Stomach smooth muscle (tissue), 2 donors: ENCODE measurements at regions not wholly inside any gene's neighbourhood (a gene's known extent, or its start where the extent isn't known, plus 50 kb on each side); places are given as distances from the start of the nearest gene placed in this dataset.

Experiments
- H3K27ac ChIP-seq: one replicate; pipeline ENCODE4 v1.7.0; 2013; ENCODE audit warnings: mild to moderate bottlenecking, low read length, inconsistent platforms
- H3K27me3 ChIP-seq, 2 donors: one replicate each; pipeline ENCODE4 v1.7.0; 2013; ENCODE audit warnings: low read length in 2 of 2; ENCODE audit not compliant: insufficient read depth in 2 of 2, control insufficient read depth in 1 of 2
- H3K36me3 ChIP-seq, 2 donors: one replicate each; pipeline ENCODE4 v1.7.0; 2013; ENCODE audit warnings: low read length in 2 of 2; ENCODE audit not compliant: control insufficient read depth in 2 of 2, insufficient read depth in 2 of 2
- H3K4me1 ChIP-seq: one replicate; pipeline ENCODE4 v1.7.0; 2013; ENCODE audit warnings: low read length; ENCODE audit not compliant: control insufficient read depth, insufficient read depth
- H3K4me3 ChIP-seq, 2 donors: one replicate each; pipeline ENCODE4 v1.7.0; 2013; ENCODE audit warnings: low read length in 2 of 2
- H3K9ac ChIP-seq, 2 donors: one replicate each; pipeline ENCODE4 v1.7.0; 2013; ENCODE audit warnings: low read length in 2 of 2, mild to moderate bottlenecking in 1 of 2
- H3K9me3 ChIP-seq, 2 donors: one replicate each; pipeline ENCODE4 v1.7.0; 2013; ENCODE audit warnings: low read length in 2 of 2; ENCODE audit not compliant: control insufficient read depth in 2 of 2
- donor health status: healthy.
- donor health status: Pancreatic carcinoma.

- Histone ChIP-seq H3K9ac (no peak overlapping the region), H3K4me3 (no peak overlapping the region), H3K27me3 (no peaks in the 10 kb centered on the region), H3K27ac (no peak overlapping the region), H3K36me3 (no peaks in the 10 kb centered on the region), H3K4me1 (no peaks in the 10 kb centered on the region), H3K9me3 (no peaks in the 10 kb centered on the region)
Observed at GRCh38 chr2:6577960-6578359, 287.7 kb downstream of the CMPK2 start.

- no peaks in the 10 kb centered on the region for H3K36me3 ChIP-seq
- H3K9me3 ChIP-seq: no peaks in the 10 kb centered on the region
Observed at GRCh38 chr2:6578416-6578815, 287.3 kb downstream of the CMPK2 start.

GRCh38 chr2:6579281-6579680 lies 286.4 kb downstream of the CMPK2 start:
- no peak overlapping the region for H3K27ac ChIP-seq
- H3K27me3 ChIP-seq: no peaks in the 10 kb centered on the region
- no peaks in the 10 kb centered on the region for H3K9me3 ChIP-seq
- H3K4me1 ChIP-seq: no peaks in the 10 kb centered on the region
- H3K9ac ChIP-seq: no peak overlapping the region
- no peaks in the 10 kb centered on the region for H3K36me3 ChIP-seq
- H3K4me3 ChIP-seq: no peak overlapping the region

More at GRCh38 chr2:6578416-6578815, 287.3 kb downstream of the CMPK2 start:
- Histone ChIP-seq H3K27ac (no peak overlapping the region), H3K4me3 (no peak overlapping the region), H3K9ac (no peak overlapping the region), H3K27me3 (no peaks in the 10 kb centered on the region), H3K4me1 (no peaks in the 10 kb centered on the region)

- no peaks in the 10 kb centered on the region for H3K36me3 ChIP-seq
- H3K4me3 ChIP-seq: no peak overlapping the region
- H3K9me3 ChIP-seq: no peaks in the 10 kb centered on the region
- H3K4me1 ChIP-seq: no peaks in the 10 kb centered on the region
- H3K27me3 ChIP-seq: no peaks in the 10 kb centered on the region
- H3K9ac ChIP-seq: no peak overlapping the region
- no peak overlapping the region for H3K27ac ChIP-seq
Observed at GRCh38 chr2:6580982-6581381, 284.7 kb downstream of the CMPK2 start.

- Histone ChIP-seq H3K9me3 (no peaks in the 10 kb centered on the region), H3K27me3 (no peaks in the 10 kb centered on the region), H3K9ac (no peak overlapping the region), H3K4me3 (no peak overlapping the region), H3K27ac (no peak overlapping the region), H3K4me1 (no peaks in the 10 kb centered on the region), H3K36me3 (no peaks in the 10 kb centered on the region)
Observed at GRCh38 chr2:6589150-6589549, 276.6 kb downstream of the CMPK2 start.

GRCh38 chr2:6590442-6590841 lies 275.3 kb downstream of the CMPK2 start:
- H3K36me3 ChIP-seq: no peaks in the 10 kb centered on the region
- no peaks in the 10 kb centered on the region for H3K4me1 ChIP-seq
- no peak overlapping the region for H3K9ac ChIP-seq
- H3K27ac ChIP-seq: no peak overlapping the region
- H3K4me3 ChIP-seq: no peak overlapping the region
- no peaks in the 10 kb centered on the region for H3K9me3 ChIP-seq
- no peaks in the 10 kb centered on the region for H3K27me3 ChIP-seq

- Histone ChIP-seq H3K9ac (no peak overlapping the region), H3K27me3 (no peaks in the 10 kb centered on the region), H3K36me3 (no peaks in the 10 kb centered on the region), H3K9me3 (no peaks in the 10 kb centered on the region), H3K27ac (no peak overlapping the region), H3K4me1 (no peaks in the 10 kb centered on the region), H3K4me3 (no peak overlapping the region)
Observed at GRCh38 chr2:6602471-6602870, 263.2 kb downstream of the CMPK2 start.

- no peaks in the 10 kb centered on the region for H3K9me3 ChIP-seq
- H3K9ac ChIP-seq: no peak overlapping the region
Observed at GRCh38 chr2:6605836-6606505, 259.7 kb downstream of the CMPK2 start.

GRCh38 chr2:6617794-6618193 lies 247.9 kb downstream of the CMPK2 start:
- Histone ChIP-seq H3K4me3 (no peak overlapping the region), H3K4me1 (no peaks in the 10 kb centered on the region), H3K9me3 (peaks cover 4 to 11% of the 10 kb centered on the region in 2 donors), H3K27ac (no peak overlapping the region), H3K36me3 (no peaks in the 10 kb centered on the region), H3K27me3 (no peaks in the 10 kb centered on the region), H3K9ac (no peak overlapping the region)

More at GRCh38 chr2:6605836-6606505, 259.7 kb downstream of the CMPK2 start:
- H3K36me3 ChIP-seq: no peaks in the 10 kb centered on the region
- no peak overlapping the region for H3K4me3 ChIP-seq
- no peaks in the 10 kb centered on the region for H3K4me1 ChIP-seq
- no peak overlapping the region for H3K27ac ChIP-seq
- H3K27me3 ChIP-seq: no peaks in the 10 kb centered on the region

- H3K4me1 ChIP-seq: no peaks in the 10 kb centered on the region
- no peaks in the 10 kb centered on the region for H3K27me3 ChIP-seq
- H3K9ac ChIP-seq: no peak overlapping the region
- H3K36me3 ChIP-seq: no peaks in the 10 kb centered on the region
- no peak overlapping the region for H3K4me3 ChIP-seq
- peaks cover under 1 to 7% of the 10 kb centered on the region in 2 donors for H3K9me3 ChIP-seq
- H3K27ac ChIP-seq: no peak overlapping the region
Observed at GRCh38 chr2:6618201-6618600, 247.5 kb downstream of the CMPK2 start.

- H3K9me3 ChIP-seq: no peaks in the 10 kb centered on the region
- H3K27ac ChIP-seq: no peak overlapping the region
- H3K9ac ChIP-seq: no peak overlapping the region
- H3K4me3 ChIP-seq: no peak overlapping the region
- no peaks in the 10 kb centered on the region for H3K36me3 ChIP-seq
- no peaks in the 10 kb centered on the region for H3K27me3 ChIP-seq
- H3K4me1 ChIP-seq: no peaks in the 10 kb centered on the region
Observed at GRCh38 chr2:6623746-6624145, 242.0 kb downstream of the CMPK2 start.
